ENCODE measurements at regions not wholly inside any gene's neighbourhood (a gene's known extent, or its start where the extent isn't known, plus 50 kb on each side); places are given as distances from the start of the nearest gene placed in this dataset.

DNA sequence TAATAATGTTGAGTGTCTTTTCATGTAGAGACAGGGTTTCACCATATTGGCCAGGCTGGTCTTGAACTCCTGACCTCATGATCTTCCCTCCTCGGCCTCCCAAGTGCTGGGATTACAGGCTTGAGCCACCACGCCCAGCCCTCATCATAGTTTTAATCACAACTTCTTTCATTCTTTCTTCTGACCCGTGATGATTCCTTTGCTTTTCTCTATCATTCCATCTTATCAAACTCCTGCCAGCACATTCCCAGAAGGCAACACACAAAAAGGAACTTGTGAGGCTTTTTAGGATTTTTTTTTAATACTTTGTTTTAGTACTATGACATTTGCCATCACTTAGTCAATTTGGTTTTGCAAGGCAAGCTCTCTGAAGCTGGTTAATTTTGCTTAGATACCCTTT lies 77.5 kb upstream of the MEOX2 start:
- H3K9me3 Mint-ChIP-seq, result peaks cover 5% of the 10 kb centered on the region
- H3K36me3 Mint-ChIP-seq (ENCODE audit: low read depth), result no peaks in the 10 kb centered on the region
- H3K4me3 Mint-ChIP-seq, result no peak overlapping the region
- H3K4me1 Mint-ChIP-seq, result peaks cover 20% of the 10 kb centered on the region
- TF ChIP-seq, protein P1, sequence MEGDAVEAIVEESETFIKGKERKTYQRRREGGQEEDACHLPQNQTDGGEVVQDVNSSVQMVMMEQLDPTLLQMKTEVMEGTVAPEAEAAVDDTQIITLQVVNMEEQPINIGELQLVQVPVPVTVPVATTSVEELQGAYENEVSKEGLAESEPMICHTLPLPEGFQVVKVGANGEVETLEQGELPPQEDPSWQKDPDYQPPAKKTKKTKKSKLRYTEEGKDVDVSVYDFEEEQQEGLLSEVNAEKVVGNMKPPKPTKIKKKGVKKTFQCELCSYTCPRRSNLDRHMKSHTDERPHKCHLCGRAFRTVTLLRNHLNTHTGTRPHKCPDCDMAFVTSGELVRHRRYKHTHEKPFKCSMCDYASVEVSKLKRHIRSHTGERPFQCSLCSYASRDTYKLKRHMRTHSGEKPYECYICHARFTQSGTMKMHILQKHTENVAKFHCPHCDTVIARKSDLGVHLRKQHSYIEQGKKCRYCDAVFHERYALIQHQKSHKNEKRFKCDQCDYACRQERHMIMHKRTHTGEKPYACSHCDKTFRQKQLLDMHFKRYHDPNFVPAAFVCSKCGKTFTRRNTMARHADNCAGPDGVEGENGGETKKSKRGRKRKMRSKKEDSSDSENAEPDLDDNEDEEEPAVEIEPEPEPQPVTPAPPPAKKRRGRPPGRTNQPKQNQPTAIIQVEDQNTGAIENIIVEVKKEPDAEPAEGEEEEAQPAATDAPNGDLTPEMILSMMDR (IDR thresholded peaks at IDR 0.05), result no peak
- no peak overlapping the region for H3K27ac Mint-ChIP-seq
- no peaks in the 10 kb centered on the region for H3K27me3 Mint-ChIP-seq (ENCODE audit: low read depth, poor library complexity)
- no peak for DNase-seq

DNA sequence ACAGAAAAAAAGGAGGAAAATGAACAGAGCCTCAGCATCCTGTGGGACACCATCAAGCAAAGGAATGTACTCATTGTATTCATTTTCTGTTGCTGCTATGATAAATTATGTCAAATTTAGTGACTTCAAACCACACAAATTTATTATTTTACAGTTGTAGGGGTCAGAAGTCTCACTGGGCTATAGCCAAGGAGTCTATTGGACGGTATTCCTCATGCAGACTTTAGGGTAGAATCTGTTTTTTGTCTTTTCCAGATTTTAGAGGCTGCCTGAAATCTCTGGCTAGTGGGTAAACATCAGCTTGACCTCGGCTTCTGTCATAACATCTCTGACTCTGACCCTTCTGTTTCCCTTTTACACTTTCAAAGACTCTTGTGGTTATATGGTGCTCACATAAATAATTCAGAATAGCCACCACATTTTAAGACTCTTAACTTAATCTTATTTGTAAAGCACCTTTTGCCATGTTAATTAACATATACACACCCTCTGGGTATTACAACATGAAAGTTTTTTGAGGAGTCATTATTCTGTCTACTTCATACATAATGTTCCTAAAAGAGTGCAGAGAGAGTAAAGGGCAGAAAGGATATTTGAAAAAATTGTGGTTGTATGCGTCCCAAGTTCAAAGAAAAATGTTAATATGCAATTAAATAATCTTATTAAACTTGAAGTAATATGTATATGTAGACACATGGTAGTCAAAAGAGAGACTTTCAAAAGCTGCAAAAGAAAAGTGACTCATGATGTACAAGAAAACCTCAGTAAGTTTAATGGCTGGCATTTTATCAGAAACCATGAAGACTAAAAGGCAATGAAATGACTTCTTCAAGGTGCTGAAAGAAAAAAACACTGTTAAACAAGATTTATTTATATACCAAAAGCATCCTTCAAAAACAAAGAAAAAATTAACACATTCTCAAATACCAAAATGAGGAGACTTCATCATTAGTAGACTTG lies 70.8 kb upstream of the MEOX2 start:
- H3K27ac Mint-ChIP-seq, result peak overlapping the region; percentile 83
- TF ChIP-seq, protein P1 (IDR thresholded peaks at IDR 0.05), result no peak

DNA sequence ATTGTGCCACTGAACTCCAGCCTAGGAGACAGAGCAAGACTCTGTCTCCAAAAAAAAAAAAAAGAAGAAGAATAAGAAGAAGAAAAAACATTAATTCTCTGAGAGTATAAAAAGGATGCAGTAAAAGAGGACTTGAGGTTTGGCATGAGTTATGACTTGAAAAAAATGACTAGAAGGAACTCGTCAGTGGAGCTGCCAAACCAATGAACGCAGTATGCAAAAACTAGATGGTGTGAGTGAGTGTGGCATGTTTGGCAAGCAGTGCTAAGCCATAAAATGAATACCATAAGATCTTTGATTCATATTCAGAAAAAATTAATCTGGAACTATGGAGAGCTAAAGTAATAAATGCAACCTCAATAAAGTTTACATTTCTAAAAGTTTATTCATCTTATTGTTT lies 68.6 kb upstream of the MEOX2 start:
- Mint-ChIP-seq H3K36me3 (ENCODE audit: low read depth) (peaks cover 17% of the 10 kb centered on the region), H3K4me3 (no peak overlapping the region), H3K4me1 (peaks cover 24% of the 10 kb centered on the region), H3K27ac (no peak overlapping the region), H3K9me3 (peaks cover 30% of the 10 kb centered on the region), H3K27me3 (ENCODE audit: low read depth, poor library complexity) (peaks cover 6% of the 10 kb centered on the region)
- DNase-seq, result no peak
- TF ChIP-seq, protein P1 (IDR thresholded peaks at IDR 0.05), result no peak

More for the DNA sequence above, 70.8 kb upstream of the MEOX2 start:
- DNase-seq, result no peak
- Mint-ChIP-seq H3K36me3 (ENCODE audit: low read depth) (peaks cover 17% of the 10 kb centered on the region), H3K9me3 (peaks cover 30% of the 10 kb centered on the region), H3K27me3 (ENCODE audit: low read depth, poor library complexity) (peaks cover 6% of the 10 kb centered on the region), H3K4me3 (no peak overlapping the region), H3K4me1 (peaks cover 19% of the 10 kb centered on the region)

DNA sequence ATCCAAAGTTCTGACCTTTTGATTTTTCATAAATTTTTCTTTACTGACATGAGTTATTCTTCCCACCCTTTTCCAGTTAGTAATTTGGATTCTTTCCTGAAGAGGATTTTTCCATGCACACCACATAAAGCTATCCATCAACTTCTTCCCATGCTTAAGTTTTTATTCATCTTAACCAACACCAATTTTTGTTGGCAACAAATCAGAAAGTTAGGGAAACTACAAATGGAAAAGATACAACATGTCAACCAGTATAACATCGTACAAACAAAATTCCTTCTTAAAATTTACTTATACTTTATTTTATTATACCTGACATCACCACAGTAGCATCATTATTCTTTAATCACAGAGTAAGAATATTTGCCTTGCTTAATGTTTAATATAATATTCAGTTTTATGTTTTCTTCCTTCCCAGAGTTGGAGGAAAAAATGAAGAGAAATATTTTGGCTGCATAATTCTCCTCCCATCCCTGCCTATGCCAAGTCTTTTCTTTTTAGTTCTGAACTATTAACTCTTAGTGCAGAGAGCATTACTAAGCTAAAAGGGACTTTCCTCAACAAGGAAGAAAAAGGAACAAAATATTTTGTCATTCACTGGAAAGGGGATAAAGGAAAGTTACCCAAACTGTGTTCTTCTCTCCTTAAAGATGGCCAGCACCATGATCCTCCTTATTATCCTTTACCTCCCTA lies 67.5 kb upstream of the MEOX2 start:
- H3K9me3 Mint-ChIP-seq, result peaks cover 30% of the 10 kb centered on the region
- TF ChIP-seq, protein P1 (IDR thresholded peaks at IDR 0.05), result no peak
- H3K36me3 Mint-ChIP-seq (ENCODE audit: low read depth), result peaks cover 17% of the 10 kb centered on the region
- H3K27me3 Mint-ChIP-seq (ENCODE audit: low read depth, poor library complexity), result peaks cover 6% of the 10 kb centered on the region
- no peak for DNase-seq
- H3K27ac Mint-ChIP-seq, result no peak overlapping the region
- no peak overlapping the region for H3K4me3 Mint-ChIP-seq
- H3K4me1 Mint-ChIP-seq, result peaks cover 24% of the 10 kb centered on the region

DNA sequence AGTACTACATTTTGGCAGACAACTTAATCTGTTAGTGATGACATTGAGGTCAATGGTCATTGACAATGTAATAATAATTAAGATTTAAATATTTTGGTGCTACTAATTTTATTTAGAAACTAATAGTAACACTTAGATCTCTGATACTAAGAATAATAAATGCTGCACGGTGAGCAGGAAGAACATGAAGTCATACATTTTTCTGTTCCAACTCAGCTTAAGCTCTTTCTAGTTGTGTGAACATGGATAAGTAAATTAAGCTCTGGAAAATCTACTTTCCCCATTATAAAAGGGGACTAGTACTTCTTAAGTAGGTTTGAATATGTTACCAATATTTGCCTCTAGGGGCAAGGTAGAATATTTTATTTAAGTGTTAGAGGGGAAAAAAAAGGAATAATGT lies 65.9 kb upstream of the MEOX2 start:
- peaks cover 17% of the 10 kb centered on the region for H3K36me3 Mint-ChIP-seq (ENCODE audit: low read depth)
- peaks cover 18% of the 10 kb centered on the region for H3K4me1 Mint-ChIP-seq
- peaks cover 6% of the 10 kb centered on the region for H3K27me3 Mint-ChIP-seq (ENCODE audit: low read depth, poor library complexity)
- no peak overlapping the region for H3K4me3 Mint-ChIP-seq
- peaks cover 30% of the 10 kb centered on the region for H3K9me3 Mint-ChIP-seq
- H3K27ac Mint-ChIP-seq, result no peak overlapping the region
- no peak for DNase-seq
- TF ChIP-seq, protein P1 (IDR thresholded peaks at IDR 0.05), result no peak
